Endothelial cell of umbilical vein (primary cell): ENCODE measurements at regions not wholly inside any gene's neighbourhood (a gene's known extent, or its start where the extent isn't known, plus 50 kb on each side); places are given as distances from the start of the nearest gene placed in this dataset.

Experiments
- BruUV-seq: library from RNA; stranded (reverse); fragments of 400-500 nt; replicated peaks from 2 replicates; lab custom pipeline; 2021; lab: Mats Ljungman, UMichigan
- CTCF ChIA-PET: fragments of 300-600, 350-600 bp; sonication (Branson Sonifier 250); formaldehyde crosslinking; loops from one replicate; lab custom pipeline; 2021; ENCODE audit warnings: antibody characterized with exemption, inconsistent platforms; lab: Charles Lee
- POLR2A ChIA-PET: fragments of 300-600, 350-600 bp; sonication (Branson Sonifier 250); formaldehyde crosslinking; loops from one replicate; lab custom pipeline; 2021; ENCODE audit warnings: antibody characterized with exemption, inconsistent platforms; lab: Charles Lee
- DNase-seq: peaks from one replicate; pipeline ENCODE4 v3.0.0-alpha.2; 2011; ENCODE audit warnings: low read depth, low spot score
- FAIRE-seq: peaks from 2 replicates; lab custom pipeline; 2011; peaks lifted over from hg19 to GRCh38; lab: Jason Lieb, UNC
- H2AFZ ChIP-seq: 2 replicates; pipeline ENCODE4 v1.6.0; 2012; ENCODE audit warnings: low read depth, low read length, control low read depth, inconsistent platforms
- H3K27ac ChIP-seq: 2 replicates; pipeline ENCODE4 v1.5.1; 2011; ENCODE audit warnings: low read depth, mild to moderate bottlenecking, control low read depth, low read length, moderate library complexity; ENCODE audit not compliant: insufficient read depth
- H3K27me3 ChIP-seq, 2 experiments: 2 replicates each; pipeline versions ENCODE4 v1.6.0 to v1.6.1; 2011; ENCODE audit warnings: low read length in 2 of 2, mixed read lengths in 1 of 2; ENCODE audit not compliant: control insufficient read depth in 2 of 2, insufficient read depth in 2 of 2
- H3K36me3 ChIP-seq, 2 experiments: 2 replicates in 1 of 2; 3 replicates in 1 of 2; pipeline ENCODE4 v1.5.1; 2011; ENCODE audit warnings: low read length in 2 of 2, mild to moderate bottlenecking in 1 of 2, moderate library complexity in 1 of 2; ENCODE audit not compliant: control insufficient read depth in 2 of 2, insufficient read depth in 2 of 2; ENCODE audit errors: extremely low read depth in 1 of 2
- H3K4me1 ChIP-seq: 3 replicates; pipeline ENCODE4 v1.5.1; 2011; ENCODE audit warnings: mild to moderate bottlenecking, low read length; ENCODE audit not compliant: control insufficient read depth, insufficient read depth; ENCODE audit errors: extremely low read depth
- H3K4me2 ChIP-seq: 2 replicates; pipeline ENCODE4 v1.6.1; 2011; ENCODE audit warnings: low read length, control low read depth, mixed read lengths; ENCODE audit not compliant: insufficient read depth
- H3K4me3 ChIP-seq, 3 experiments: fragments of 200-600 bp in 1 of 3; sonication (generic), shearing (Covaris generic) in 1 of 3; replicated peaks in 1 of 3; 2 replicates each; pipeline ENCODE4 v1.5.1; 2011 to 2016; ENCODE audit warnings: control low read depth in 3 of 3, low read length in 3 of 3, mild to moderate bottlenecking in 2 of 3, inconsistent platforms in 1 of 3, low read depth in 1 of 3, moderate library complexity in 1 of 3; ENCODE audit not compliant: insufficient read depth in 1 of 3
- H3K79me2 ChIP-seq: 2 replicates; pipeline ENCODE4 v1.6.0; 2012; ENCODE audit warnings: low read length, inconsistent platforms; ENCODE audit not compliant: control insufficient read depth, insufficient read depth
- H3K9ac ChIP-seq: replicated peaks from 2 replicates; pipeline ENCODE3; 2011; ENCODE audit warnings: low read length, control low read depth; ENCODE audit not compliant: insufficient read depth; ENCODE audit errors: extremely low read depth
- H3K9me1 ChIP-seq: replicated peaks from 3 replicates; pipeline ENCODE4 v1.6.0; 2011; ENCODE audit warnings: mild to moderate bottlenecking, low read length; ENCODE audit not compliant: control insufficient read depth, insufficient read depth; ENCODE audit errors: extremely low read depth
- H3K9me3 ChIP-seq: replicated peaks from 2 replicates; pipeline ENCODE4 v1.5.1; 2012; ENCODE audit warnings: low read length, inconsistent platforms; ENCODE audit not compliant: control insufficient read depth, insufficient read depth
- H4K20me1 ChIP-seq: replicated peaks from 2 replicates; pipeline ENCODE3; 2011; ENCODE audit warnings: mild to moderate bottlenecking, low read length; ENCODE audit not compliant: control insufficient read depth, insufficient read depth; ENCODE audit errors: extremely low read depth
- EZH2 ChIP-seq: IDR thresholded peaks from 2 replicates; pipeline ENCODE4 v1.6.1; 2012; ENCODE audit warnings: borderline replicate concordance, low read depth, mild to moderate bottlenecking, moderate library complexity, low read length, inconsistent platforms; ENCODE audit not compliant: severe bottlenecking
- FOS ChIP-seq: IDR thresholded peaks from 2 replicates; pipeline ENCODE4 v1.6.1; 2011; ENCODE audit warnings: mild to moderate bottlenecking, low read length, moderate library complexity, borderline replicate concordance; ENCODE audit not compliant: insufficient read depth
- GATA2 ChIP-seq: IDR thresholded peaks from 2 replicates; pipeline ENCODE4 v1.7.0; 2011; ENCODE audit warnings: low read depth, mild to moderate bottlenecking, moderate library complexity, mixed read lengths, low read length; ENCODE audit not compliant: insufficient read length, insufficient read depth
- JUN ChIP-seq: IDR thresholded peaks from 2 replicates; pipeline ENCODE4 v1.6.1; 2011; ENCODE audit warnings: borderline replicate concordance, low read depth; ENCODE audit not compliant: insufficient read length, insufficient read depth
- MYC ChIP-seq: IDR thresholded peaks from one replicate; pipeline ENCODE4 v1.6.1; 2011; ENCODE audit warnings: mild to moderate bottlenecking, low read depth, low read length
- POLR2A ChIP-seq: IDR thresholded peaks from 2 replicates; pipeline ENCODE4 v1.6.1; 2012; ENCODE audit warnings: low read depth, mild to moderate bottlenecking, control low read depth, low read length
- POLR2AphosphoS5 ChIP-seq: IDR thresholded peaks from 2 replicates; pipeline ENCODE4 v1.6.1; 2012; ENCODE audit warnings: low read depth, mild to moderate bottlenecking, control low read depth, low read length, moderate library complexity; ENCODE audit not compliant: insufficient read depth
- dilution Hi-C: fragments of 300-500 bp; cut with MboI; formaldehyde crosslinking; loops from one replicate; pipeline ENCODE4 v1.15.0; 2019; ENCODE audit warnings: low sequenced_read_pairs; ENCODE audit not compliant: extremely low pct_ligation_motif_present
- intact Hi-C: fragments of 100-400 bp; cut with micrococcal nuclease; formaldehyde crosslinking; loops from one replicate; pipeline ENCODE4 v1.10.0; 2022
- TF ChIP-seq, protein P1 (sequence below): IDR thresholded peaks from 2 replicates; pipeline ENCODE4 v1.6.1; 2011; ENCODE audit not compliant: insufficient read depth, insufficient read length
- TF ChIP-seq, protein P2 (sequence below), 2 donors: IDR thresholded peaks; 1 replicate in 1 of 2; 2 replicates in 1 of 2; pipeline ENCODE4 v1.5.1; 2011; ENCODE audit warnings: low read length in 2 of 2, mild to moderate bottlenecking in 2 of 2, moderate library complexity in 2 of 2, control low read depth in 1 of 2, inconsistent platforms in 1 of 2, low read depth in 1 of 2; ENCODE audit not compliant: insufficient read depth in 1 of 2; ENCODE audit errors: extremely low read depth in 1 of 2

DNA sequence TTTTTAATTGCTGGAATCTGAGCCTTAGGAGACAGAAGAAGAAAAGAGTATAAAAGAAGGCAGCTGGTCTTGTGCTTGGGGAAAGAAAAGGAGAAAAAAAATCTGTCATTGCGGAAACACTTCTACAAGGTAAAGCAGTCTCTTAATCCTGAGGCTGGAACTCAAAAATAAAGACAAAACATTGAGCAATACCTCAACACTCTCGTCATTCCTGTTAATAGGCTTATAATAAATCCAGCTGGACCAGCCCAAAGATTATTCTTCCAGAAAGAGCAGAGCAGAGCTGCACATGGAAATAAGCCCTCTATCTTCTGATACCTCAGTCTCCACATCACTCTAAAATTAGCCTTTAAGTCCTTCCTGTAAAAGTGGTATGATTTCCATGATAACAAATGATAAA, 62.0 kb upstream of the HIVEP1 start:
- POLR2A ChIA-PET, result no interaction called here

More for the DNA sequence above, 62.0 kb upstream of the HIVEP1 start:
- Histone ChIP-seq H3K79me2 (no peaks in the 10 kb centered on the region), H3K9me3 (no peaks in the 10 kb centered on the region), H3K4me1 (no peaks in the 10 kb centered on the region), H3K4me3 (no peak overlapping the region), H3K4me2 (no peak overlapping the region), H3K27me3 (no peaks in the 10 kb centered on the region), H4K20me1 (no peaks in the 10 kb centered on the region), H3K27ac (no peak overlapping the region), H2AFZ (no peak overlapping the region), H3K9me1 (no peaks in the 10 kb centered on the region), H3K36me3 (no peaks in the 10 kb centered on the region), H3K9ac (no peak overlapping the region)
- FAIRE-seq (no peak), DNase-seq (no peak)
- TF ChIP-seq EZH2, result no peak
- TF ChIP-seq POLR2A, result no peak
- TF ChIP-seq, protein P1, sequence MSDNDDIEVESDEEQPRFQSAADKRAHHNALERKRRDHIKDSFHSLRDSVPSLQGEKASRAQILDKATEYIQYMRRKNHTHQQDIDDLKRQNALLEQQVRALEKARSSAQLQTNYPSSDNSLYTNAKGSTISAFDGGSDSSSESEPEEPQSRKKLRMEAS, result no peak
- TF ChIP-seq FOS, result no peak
- TF ChIP-seq MYC, result no peak
- TF ChIP-seq POLR2AphosphoS5, result no peak
- no peak for TF ChIP-seq JUN
- no peak for TF ChIP-seq GATA2
- TF ChIP-seq, protein P2, sequence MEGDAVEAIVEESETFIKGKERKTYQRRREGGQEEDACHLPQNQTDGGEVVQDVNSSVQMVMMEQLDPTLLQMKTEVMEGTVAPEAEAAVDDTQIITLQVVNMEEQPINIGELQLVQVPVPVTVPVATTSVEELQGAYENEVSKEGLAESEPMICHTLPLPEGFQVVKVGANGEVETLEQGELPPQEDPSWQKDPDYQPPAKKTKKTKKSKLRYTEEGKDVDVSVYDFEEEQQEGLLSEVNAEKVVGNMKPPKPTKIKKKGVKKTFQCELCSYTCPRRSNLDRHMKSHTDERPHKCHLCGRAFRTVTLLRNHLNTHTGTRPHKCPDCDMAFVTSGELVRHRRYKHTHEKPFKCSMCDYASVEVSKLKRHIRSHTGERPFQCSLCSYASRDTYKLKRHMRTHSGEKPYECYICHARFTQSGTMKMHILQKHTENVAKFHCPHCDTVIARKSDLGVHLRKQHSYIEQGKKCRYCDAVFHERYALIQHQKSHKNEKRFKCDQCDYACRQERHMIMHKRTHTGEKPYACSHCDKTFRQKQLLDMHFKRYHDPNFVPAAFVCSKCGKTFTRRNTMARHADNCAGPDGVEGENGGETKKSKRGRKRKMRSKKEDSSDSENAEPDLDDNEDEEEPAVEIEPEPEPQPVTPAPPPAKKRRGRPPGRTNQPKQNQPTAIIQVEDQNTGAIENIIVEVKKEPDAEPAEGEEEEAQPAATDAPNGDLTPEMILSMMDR (IDR thresholded peaks at IDR 0.05; ENCODE audit: extremely low read depth in 1 of 2, insufficient read depth in 1 of 2, low read depth in 1 of 2, low read length in 2 of 2), result no peak
- BruUV-seq, result no TSS peak
- dilution Hi-C loops, result no loop called here
- CTCF ChIA-PET, result no interaction called here
- intact Hi-C loops, result no loop called here
